Upper lobe of left lung (tissue), 4 donors: ENCODE measurements at regions not wholly inside any gene's neighbourhood (a gene's known extent, or its start where the extent isn't known, plus 50 kb on each side); places are given as distances from the start of the nearest gene placed in this dataset.

Experiments used
- CTCF ChIP-seq, 6 experiments: fragments of 450-650 bp in 4 of 6; fragments of 200-600 bp in 2 of 6; sonication (generic) in 2 of 6; IDR thresholded peaks; one replicate each; pipeline ENCODE4 v1.5.1; 2016 to 2019; ENCODE audit warnings: antibody characterized with exemption in 6 of 6
- EP300 ChIP-seq, 4 donors: sonication (generic); formaldehyde crosslinking; IDR thresholded peaks; one replicate each; pipeline ENCODE4 v1.5.1; 2017; ENCODE audit warnings: antibody characterized with exemption in 4 of 4, control low read depth in 2 of 4
- POLR2A ChIP-seq, 4 donors: fragments of 450-650 bp; IDR thresholded peaks; one replicate each; pipeline ENCODE4 v1.5.1; 2016 to 2017; ENCODE audit warnings: antibody characterized with exemption in 4 of 4, mild to moderate bottlenecking in 2 of 4
- POLR2AphosphoS5 ChIP-seq, 2 donors: sonication (generic); formaldehyde crosslinking; IDR thresholded peaks; one replicate each; pipeline ENCODE4 v1.5.1; 2017; ENCODE audit warnings: antibody characterized with exemption in 2 of 2

- no peak for TF ChIP-seq CTCF (IDR thresholded peaks at IDR 0.05)
- TF ChIP-seq EP300 (IDR thresholded peaks at IDR 0.05) = no peak
- no peak for TF ChIP-seq POLR2A (IDR thresholded peaks at IDR 0.05)
- no peak for TF ChIP-seq POLR2AphosphoS5 (IDR thresholded peaks at IDR 0.05)
These were observed 2180.4 kb upstream of the C9orf72 start for GRCh38 chr9:29753638-29754037.
